MM.1S (cell line): ENCODE measurements at regions not wholly inside any gene's neighbourhood (a gene's known extent, or its start where the extent isn't known, plus 50 kb on each side); places are given as distances from the start of the nearest gene placed in this dataset.

ENCODE experiments used
- EZH2 ChIP-seq: fragments of 300-600 bp; sonication (generic); optimal IDR thresholded peaks from 2 replicates; pipeline ENCODE3; 2017; ENCODE audit warnings: low read depth, mild to moderate bottlenecking, antibody characterized with exemption, low read length, mixed read lengths
- EZH2phosphoT487 ChIP-seq: fragments of 300-600 bp; sonication (generic); IDR thresholded peaks from 2 replicates; pipeline ENCODE4 v1.6.1; 2018; ENCODE audit warnings: antibody characterized with exemption, low read length

- TF ChIP-seq EZH2 (no peak), EZH2phosphoT487 (no peak)
Observed at GRCh38 chrX:138067415-138067814, 501.5 kb downstream of the ZIC3 start.
